ENCODE measurements at regions not wholly inside any gene's neighbourhood (a gene's known extent, or its start where the extent isn't known, plus 50 kb on each side); places are given as distances from the start of the nearest gene placed in this dataset.

DNA sequence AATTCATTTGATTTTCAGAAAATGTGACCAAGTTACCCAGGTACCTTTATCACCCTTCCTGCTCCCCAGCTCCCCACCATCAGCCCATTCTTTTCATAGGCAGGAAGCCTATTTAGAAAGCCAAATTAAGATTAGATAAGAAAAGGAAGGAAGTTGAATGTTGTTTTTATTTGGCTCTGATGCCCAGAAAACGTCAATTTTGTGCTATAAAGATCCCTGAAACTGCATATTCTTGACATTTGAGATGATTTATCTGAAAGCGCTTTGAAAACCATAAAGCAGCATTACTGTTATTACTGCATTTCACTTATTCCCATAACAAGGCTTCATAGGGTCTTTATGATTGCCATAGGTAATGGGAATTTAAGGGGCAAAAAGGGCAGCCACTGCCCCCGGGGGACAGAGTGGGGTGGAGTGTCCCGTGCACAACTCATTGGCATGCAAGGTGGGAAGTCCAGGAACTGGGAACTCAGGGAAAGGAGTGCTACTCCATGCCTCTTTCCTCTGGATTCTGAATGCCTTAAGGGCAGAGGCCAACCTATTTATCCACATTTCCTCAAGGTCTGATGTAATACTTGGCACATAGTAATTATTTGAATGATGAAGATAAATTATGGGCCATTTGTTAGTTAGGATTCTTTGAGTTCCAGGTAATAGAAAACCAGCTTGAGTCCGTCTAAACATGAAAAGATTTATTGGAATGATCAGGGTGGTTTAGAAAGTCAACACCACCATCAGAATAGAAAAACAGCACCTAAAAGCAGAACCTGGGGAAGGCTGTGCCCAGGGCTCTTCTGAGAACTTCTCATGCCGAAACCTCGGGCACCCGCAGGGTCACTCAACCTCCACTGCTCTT lies 100.6 kb upstream of the ELMO1 start:
- TF ChIP-seq, protein P1, sequence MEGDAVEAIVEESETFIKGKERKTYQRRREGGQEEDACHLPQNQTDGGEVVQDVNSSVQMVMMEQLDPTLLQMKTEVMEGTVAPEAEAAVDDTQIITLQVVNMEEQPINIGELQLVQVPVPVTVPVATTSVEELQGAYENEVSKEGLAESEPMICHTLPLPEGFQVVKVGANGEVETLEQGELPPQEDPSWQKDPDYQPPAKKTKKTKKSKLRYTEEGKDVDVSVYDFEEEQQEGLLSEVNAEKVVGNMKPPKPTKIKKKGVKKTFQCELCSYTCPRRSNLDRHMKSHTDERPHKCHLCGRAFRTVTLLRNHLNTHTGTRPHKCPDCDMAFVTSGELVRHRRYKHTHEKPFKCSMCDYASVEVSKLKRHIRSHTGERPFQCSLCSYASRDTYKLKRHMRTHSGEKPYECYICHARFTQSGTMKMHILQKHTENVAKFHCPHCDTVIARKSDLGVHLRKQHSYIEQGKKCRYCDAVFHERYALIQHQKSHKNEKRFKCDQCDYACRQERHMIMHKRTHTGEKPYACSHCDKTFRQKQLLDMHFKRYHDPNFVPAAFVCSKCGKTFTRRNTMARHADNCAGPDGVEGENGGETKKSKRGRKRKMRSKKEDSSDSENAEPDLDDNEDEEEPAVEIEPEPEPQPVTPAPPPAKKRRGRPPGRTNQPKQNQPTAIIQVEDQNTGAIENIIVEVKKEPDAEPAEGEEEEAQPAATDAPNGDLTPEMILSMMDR (tag by site-specific recombination; IDR thresholded peaks at IDR 0.05) = no peak
- TF ChIP-seq ZNF133 (tag by site-specific recombination; IDR thresholded peaks at IDR 0.05) = no peak

All from HEK293 (cell line).